Astrocyte of the spinal cord (primary cell): ENCODE measurements at regions not wholly inside any gene's neighbourhood (a gene's known extent, or its start where the extent isn't known, plus 50 kb on each side); places are given as distances from the start of the nearest gene placed in this dataset.
"Not testable (repeated sequence)": the region's sequence is repeated elsewhere in the genome, so short reads cannot be mapped to it uniquely, and the experiment has no call there.

ENCODE experiments used
- DNase-seq: peaks from one replicate; pipeline ENCODE4 v3.0.0; 2011; ENCODE audit warnings: low read depth, low spot score
- H3K4me3 ChIP-seq: 2 replicates; pipeline ENCODE4 v1.5.1; 2011; ENCODE audit warnings: low read depth, mild to moderate bottlenecking, low read length, moderate library complexity
- CTCF ChIP-seq: IDR thresholded peaks from 2 replicates; pipeline ENCODE4 v1.5.1; 2012; ENCODE audit warnings: low read depth, mild to moderate bottlenecking, low read length, inconsistent platforms
- in situ Hi-C: cut with HindIII; loops from 2 replicates; pipeline ENCODE4 v1.10.0; 2017; ENCODE audit warnings: low sequenced_read_pairs

DNA sequence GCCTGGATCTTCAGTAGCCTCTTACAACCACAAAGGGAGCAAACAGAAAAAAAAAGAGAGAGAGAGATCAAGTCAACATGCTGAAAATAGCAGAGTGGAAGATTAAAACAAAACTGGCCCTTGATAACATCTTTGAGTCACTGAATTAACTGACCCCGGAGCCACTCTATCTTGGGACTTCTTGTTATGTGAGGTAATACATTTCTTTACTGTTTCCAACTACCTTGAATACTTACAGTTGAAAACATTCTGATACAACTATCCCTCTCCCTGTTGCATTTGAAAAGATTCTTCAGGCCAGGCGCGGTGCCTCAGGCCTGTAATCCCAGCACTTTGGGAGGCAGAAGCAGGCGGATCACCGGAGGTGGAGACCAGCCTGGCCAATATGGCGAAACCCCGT lies 208.1 kb downstream of the MEMO1 start:
- H3K4me3 ChIP-seq, result no peak overlapping the region
- TF ChIP-seq CTCF, result no peak
- in situ Hi-C loops, result no loop called here
- DNase-seq, result no peak

GRCh38 chr2:31799282-31799681 lies 211.5 kb downstream of the MEMO1 start:
- in situ Hi-C loops, H3K4me3 ChIP-seq, DNase-seq: not testable (repeated sequence)

- no peak for DNase-seq
- no peak overlapping the region for H3K4me3 ChIP-seq
- no peak for TF ChIP-seq CTCF
- in situ Hi-C loops, result no loop called here
Observed at GRCh38 chr2:31788273-31788672, 207.5 kb upstream of the SRD5A2 start.

GRCh38 chr2:31785876-31786275 lies 205.1 kb upstream of the SRD5A2 start:
- H3K4me3 ChIP-seq, result no peak overlapping the region
- in situ Hi-C loops, result no loop called here
- no peak for DNase-seq
- TF ChIP-seq CTCF, result no peak

- DNase-seq, result no peak
- H3K4me3 ChIP-seq, result no peak overlapping the region
- in situ Hi-C loops, result no loop called here
- no peak for TF ChIP-seq CTCF
Observed at GRCh38 chr2:31784868-31785267, 204.1 kb upstream of the SRD5A2 start.

GRCh38 chr2:31783446-31784091 lies 202.8 kb upstream of the SRD5A2 start:
- DNase-seq, in situ Hi-C loops: not testable (repeated sequence)

GRCh38 chr2:31778153-31778552 lies 197.4 kb upstream of the SRD5A2 start:
- TF ChIP-seq CTCF, result no peak
- no peak for DNase-seq
- in situ Hi-C loops, result no loop called here

More at GRCh38 chr2:31783446-31784091, 202.8 kb upstream of the SRD5A2 start:
- not testable (repeated sequence) for H3K4me3 ChIP-seq

GRCh38 chr2:31770741-31771140 lies 190.0 kb upstream of the SRD5A2 start:
- TF ChIP-seq CTCF, result no peak
- no peak overlapping the region for H3K4me3 ChIP-seq
- DNase-seq, result no peak
- in situ Hi-C loops, result no loop called here

More at GRCh38 chr2:31778153-31778552, 197.4 kb upstream of the SRD5A2 start:
- no peak overlapping the region for H3K4me3 ChIP-seq
